ENCODE measurements at regions not wholly inside any gene's neighbourhood (a gene's known extent, or its start where the extent isn't known, plus 50 kb on each side); places are given as distances from the start of the nearest gene placed in this dataset.

- TF ChIP-seq, protein P1, sequence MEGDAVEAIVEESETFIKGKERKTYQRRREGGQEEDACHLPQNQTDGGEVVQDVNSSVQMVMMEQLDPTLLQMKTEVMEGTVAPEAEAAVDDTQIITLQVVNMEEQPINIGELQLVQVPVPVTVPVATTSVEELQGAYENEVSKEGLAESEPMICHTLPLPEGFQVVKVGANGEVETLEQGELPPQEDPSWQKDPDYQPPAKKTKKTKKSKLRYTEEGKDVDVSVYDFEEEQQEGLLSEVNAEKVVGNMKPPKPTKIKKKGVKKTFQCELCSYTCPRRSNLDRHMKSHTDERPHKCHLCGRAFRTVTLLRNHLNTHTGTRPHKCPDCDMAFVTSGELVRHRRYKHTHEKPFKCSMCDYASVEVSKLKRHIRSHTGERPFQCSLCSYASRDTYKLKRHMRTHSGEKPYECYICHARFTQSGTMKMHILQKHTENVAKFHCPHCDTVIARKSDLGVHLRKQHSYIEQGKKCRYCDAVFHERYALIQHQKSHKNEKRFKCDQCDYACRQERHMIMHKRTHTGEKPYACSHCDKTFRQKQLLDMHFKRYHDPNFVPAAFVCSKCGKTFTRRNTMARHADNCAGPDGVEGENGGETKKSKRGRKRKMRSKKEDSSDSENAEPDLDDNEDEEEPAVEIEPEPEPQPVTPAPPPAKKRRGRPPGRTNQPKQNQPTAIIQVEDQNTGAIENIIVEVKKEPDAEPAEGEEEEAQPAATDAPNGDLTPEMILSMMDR (conservative IDR thresholded peaks at IDR 0.05) = no peak
- no peak for TF ChIP-seq ZFX (IDR thresholded peaks at IDR 0.05)
Measured at GRCh38 chr18:73715210-73715670, 432.4 kb downstream of the FBXO15 start.

Measured in C4-2B (cell line).